22Rv1 (cell line): ENCODE measurements at regions not wholly inside any gene's neighbourhood (a gene's known extent, or its start where the extent isn't known, plus 50 kb on each side); places are given as distances from the start of the nearest gene placed in this dataset.

ENCODE experiments used
- CTCF ChIP-seq: fragments of 450-650 bp; IDR thresholded peaks from 2 replicates; pipeline ENCODE4 v1.5.1; 2017; ENCODE audit warnings: mild to moderate bottlenecking
- ZFX ChIP-seq: fragments of 450-650 bp; IDR thresholded peaks from 2 replicates; pipeline ENCODE4 v1.6.1; 2017; ENCODE audit warnings: antibody characterized with exemption, borderline replicate concordance

GRCh38 chr6:97989451-97989850 lies 706.4 kb upstream of the MMS22L start:
- no peak for TF ChIP-seq CTCF
- TF ChIP-seq ZFX: no peak
